B cell (primary cell): ENCODE measurements at regions not wholly inside any gene's neighbourhood (a gene's known extent, or its start where the extent isn't known, plus 50 kb on each side); places are given as distances from the start of the nearest gene placed in this dataset.

Experiments
- ATAC-seq: fragments of 200-7000 bp; cut with Tn5 transposase; one replicate; pipeline ENCODE4 v1.10.0; 2021; ENCODE audit warnings: low read depth, mild to moderate bottlenecking, moderate number of reproducible peaks, moderate library complexity
- CTCF ChIA-PET: fragments of 350-600 bp; sonication (Branson Sonifier 250); formaldehyde crosslinking; loops from one replicate; lab custom pipeline; 2021; ENCODE audit warnings: antibody characterized with exemption, inconsistent platforms; lab: Charles Lee
- POLR2A ChIA-PET: fragments of 350-600 bp; sonication (Branson Sonifier 250); formaldehyde crosslinking; loops from one replicate; lab custom pipeline; 2021; ENCODE audit warnings: antibody characterized with exemption; lab: Charles Lee
- DNase-seq: peaks from one replicate; pipeline ENCODE4 v3.0.0; 2013
- H2AFZ ChIP-seq: 2 replicates; pipeline ENCODE4 v1.6.1; 2012; ENCODE audit warnings: mild to moderate bottlenecking, low read depth, low read length; ENCODE audit not compliant: insufficient read depth, poor library complexity, severe bottlenecking
- H3K27ac ChIP-seq, 2 donors: 1 replicate in 1 of 2; 2 replicates in 1 of 2; pipeline ENCODE4 v1.5.1; 2012 to 2013; ENCODE audit warnings: low read length in 2 of 2, mild to moderate bottlenecking in 2 of 2, moderate library complexity in 1 of 2
- H3K27me3 ChIP-seq, 4 experiments: fragments of 200-600 bp in 1 of 4; sonication (generic) in 1 of 4; replicated peaks in 1 of 4; 1 replicate in 2 of 4; 2 replicates in 2 of 4; pipeline versions ENCODE4 v1.6.1 to v1.7.0; 2013 to 2016; ENCODE audit warnings: low read length in 3 of 4, mild to moderate bottlenecking in 2 of 4, mixed read lengths in 1 of 4, moderate library complexity in 1 of 4; ENCODE audit not compliant: insufficient read depth in 4 of 4, control insufficient read depth in 3 of 4; ENCODE audit errors: control extremely low read depth in 1 of 4
- H3K36me3 ChIP-seq, 2 experiments: replicated peaks in 1 of 2; 1 replicate in 1 of 2; 2 replicates in 1 of 2; pipeline versions ENCODE4 v1.6.1 to v1.7.1; 2013; ENCODE audit warnings: low read length in 1 of 2; ENCODE audit not compliant: insufficient read depth in 2 of 2, control insufficient read depth in 1 of 2; ENCODE audit errors: control extremely low read depth in 1 of 2, extremely low read depth in 1 of 2
- H3K4me1 ChIP-seq, 2 donors: fragments of 200-600 bp in 1 of 2; sonication (generic) in 1 of 2; 1 replicate in 1 of 2; 2 replicates in 1 of 2; pipeline versions ENCODE4 v1.5.1 to v1.6.1; 2013 to 2017; ENCODE audit warnings: low read length in 2 of 2; ENCODE audit not compliant: control insufficient read depth in 2 of 2, insufficient read depth in 2 of 2
- H3K4me2 ChIP-seq: replicated peaks from 2 replicates; pipeline ENCODE3; 2012; ENCODE audit warnings: mild to moderate bottlenecking, low read depth, low read length; ENCODE audit not compliant: poor library complexity, severe bottlenecking
- H3K4me3 ChIP-seq, 5 experiments: fragments of 200-600 bp in 1 of 5; sonication (generic) in 1 of 5; 1 replicate in 3 of 5; 2 replicates in 2 of 5; pipeline versions ENCODE4 v1.5.1 to v1.7.0; 2011 to 2016; ENCODE audit warnings: low read length in 4 of 5, mild to moderate bottlenecking in 4 of 5, low read depth in 2 of 5, control low read depth in 1 of 5, moderate library complexity in 1 of 5; ENCODE audit not compliant: insufficient read depth in 1 of 5; ENCODE audit errors: control extremely low read depth in 1 of 5, extremely low read depth in 1 of 5
- H3K79me2 ChIP-seq: fragments of 200-600 bp; sonication (generic); one replicate; pipeline ENCODE4 v1.6.0; 2016; ENCODE audit warnings: low read length; ENCODE audit not compliant: control insufficient read depth, insufficient read depth
- H3K9ac ChIP-seq: fragments of 200-600 bp; sonication (generic); 2 replicates; pipeline ENCODE4 v1.6.1; 2017; ENCODE audit warnings: mild to moderate bottlenecking, low read length, moderate library complexity
- H3K9me3 ChIP-seq, 3 donors: one replicate each; pipeline versions ENCODE4 v1.6.1 to v1.7.1; 2013; ENCODE audit warnings: low read length in 2 of 3; ENCODE audit not compliant: control insufficient read depth in 2 of 3, insufficient read depth in 1 of 3; ENCODE audit errors: control extremely low read depth in 1 of 3
- H4K20me1 ChIP-seq: 2 replicates; pipeline ENCODE4 v1.6.0; 2012; ENCODE audit warnings: mild to moderate bottlenecking, low read length; ENCODE audit not compliant: insufficient read depth, control insufficient read depth, poor library complexity, severe bottlenecking
- H3K27ac Mint-ChIP-seq: one replicate; pipeline ENCODE4 v1.8.0; 2021; ENCODE audit warnings: mixed read lengths
- H3K27me3 Mint-ChIP-seq: one replicate; pipeline ENCODE4 v1.8.0; 2021; ENCODE audit warnings: mixed read lengths
- H3K4me1 Mint-ChIP-seq: one replicate; pipeline ENCODE4 v1.8.0; 2021; ENCODE audit warnings: mixed read lengths
- H3K4me3 Mint-ChIP-seq: one replicate; pipeline ENCODE4 v1.8.0; 2021; ENCODE audit warnings: mixed read lengths
- H3K9me3 Mint-ChIP-seq: one replicate; pipeline ENCODE4 v1.8.0; 2022; ENCODE audit warnings: mixed read lengths; ENCODE audit not compliant: insufficient read depth
- EZH2 ChIP-seq: IDR thresholded peaks from 2 replicates; pipeline ENCODE4 v1.6.1; 2012; ENCODE audit warnings: borderline replicate concordance, low read depth, mild to moderate bottlenecking, moderate library complexity, low read length; ENCODE audit not compliant: insufficient read depth, poor library complexity, severe bottlenecking
- WGBS: methylation state at CpG from one replicate; pipeline ENCODE4 v1.1.5; 2013; ENCODE audit warnings: missing lambda C conversion rate; ENCODE audit not compliant: insufficient coverage; 5-methylcytosine and 5-hydroxymethylcytosine counted together
- intact Hi-C: fragments of 100-400 bp; cut with micrococcal nuclease; formaldehyde crosslinking; loops from one replicate; pipeline ENCODE4 v1.10.0; 2022
- TF ChIP-seq, protein P1 (sequence below): fragments of 200-600 bp; IDR thresholded peaks from one replicate; pipeline ENCODE4 v1.8.0; 2022; ENCODE audit warnings: antibody characterized with exemption, mild to moderate bottlenecking

DNA sequence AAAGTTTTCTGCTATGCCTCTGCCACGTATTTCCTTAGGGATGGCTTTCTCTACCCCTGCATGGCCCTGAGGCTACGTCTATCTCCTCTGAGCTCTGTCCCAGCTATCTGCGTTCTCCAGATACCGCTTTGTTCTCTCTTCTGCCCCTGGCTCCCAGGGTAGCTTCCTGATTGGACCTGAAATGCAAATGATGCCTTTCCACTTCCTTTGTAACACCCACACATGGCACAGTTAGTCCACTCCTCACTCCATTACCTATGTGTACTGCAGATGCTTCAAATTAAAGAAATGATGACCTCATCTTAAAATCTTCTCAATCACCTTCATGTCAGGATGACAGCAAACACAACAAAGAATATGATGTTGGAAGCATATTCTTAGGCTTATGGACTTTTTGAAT is 138.6 kb upstream of the POGK start:
- TF ChIP-seq, protein P1, sequence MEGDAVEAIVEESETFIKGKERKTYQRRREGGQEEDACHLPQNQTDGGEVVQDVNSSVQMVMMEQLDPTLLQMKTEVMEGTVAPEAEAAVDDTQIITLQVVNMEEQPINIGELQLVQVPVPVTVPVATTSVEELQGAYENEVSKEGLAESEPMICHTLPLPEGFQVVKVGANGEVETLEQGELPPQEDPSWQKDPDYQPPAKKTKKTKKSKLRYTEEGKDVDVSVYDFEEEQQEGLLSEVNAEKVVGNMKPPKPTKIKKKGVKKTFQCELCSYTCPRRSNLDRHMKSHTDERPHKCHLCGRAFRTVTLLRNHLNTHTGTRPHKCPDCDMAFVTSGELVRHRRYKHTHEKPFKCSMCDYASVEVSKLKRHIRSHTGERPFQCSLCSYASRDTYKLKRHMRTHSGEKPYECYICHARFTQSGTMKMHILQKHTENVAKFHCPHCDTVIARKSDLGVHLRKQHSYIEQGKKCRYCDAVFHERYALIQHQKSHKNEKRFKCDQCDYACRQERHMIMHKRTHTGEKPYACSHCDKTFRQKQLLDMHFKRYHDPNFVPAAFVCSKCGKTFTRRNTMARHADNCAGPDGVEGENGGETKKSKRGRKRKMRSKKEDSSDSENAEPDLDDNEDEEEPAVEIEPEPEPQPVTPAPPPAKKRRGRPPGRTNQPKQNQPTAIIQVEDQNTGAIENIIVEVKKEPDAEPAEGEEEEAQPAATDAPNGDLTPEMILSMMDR: no peak
- no peak for TF ChIP-seq EZH2
- H3K9ac ChIP-seq: no peak overlapping the region
- H3K4me1 ChIP-seq: no peaks in the 10 kb centered on the region
- H3K27me3 ChIP-seq: peaks cover 0 to 5% (median 0%) of the 10 kb centered on the region in 4 experiments
- POLR2A ChIA-PET: no interaction called here
- no peak overlapping the region for H3K4me3 ChIP-seq
- Mint-ChIP-seq H3K4me3 (no peak overlapping the region), H3K27ac (no peak overlapping the region), H3K9me3 (no peaks in the 10 kb centered on the region), H3K27me3 (peaks cover 15% of the 10 kb centered on the region), H3K4me1 (no peaks in the 10 kb centered on the region)
- H4K20me1 ChIP-seq: no peaks in the 10 kb centered on the region
- H3K4me2 ChIP-seq: no peak overlapping the region
- H3K79me2 ChIP-seq: no peaks in the 10 kb centered on the region
- H3K9me3 ChIP-seq: no peaks in the 10 kb centered on the region
- CTCF ChIA-PET: no interaction called here
- intact Hi-C loops: no loop called here
- no peak overlapping the region for H2AFZ ChIP-seq
- ATAC-seq (no peak), DNase-seq (no peak)
- 91% methylated on average over 4 of the region's 4 CpGs for WGBS
- no peaks in the 10 kb centered on the region for H3K36me3 ChIP-seq
- H3K27ac ChIP-seq: no peak overlapping the region

DNA sequence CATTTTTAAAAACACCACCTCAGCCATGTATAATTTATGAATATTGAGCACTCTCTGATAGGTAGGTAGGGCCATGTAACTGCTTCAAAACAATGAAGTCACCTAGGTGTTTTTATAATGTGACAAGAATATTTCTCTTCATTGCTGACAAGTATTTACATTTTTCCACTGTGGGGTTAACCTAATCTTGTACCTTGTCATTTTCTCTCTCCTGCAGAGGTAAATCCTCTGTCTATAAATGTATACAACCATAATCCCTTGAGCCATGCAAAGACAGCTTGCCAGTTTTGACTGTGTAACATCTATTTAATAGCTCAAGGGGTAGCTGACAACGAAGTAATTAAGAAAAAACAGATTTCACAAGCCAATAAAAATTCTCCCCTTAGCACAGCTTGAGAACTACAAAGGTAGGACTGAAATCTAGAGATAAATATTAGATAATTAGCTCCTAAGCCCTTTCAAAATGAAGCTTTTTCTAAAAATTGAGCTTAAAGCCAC is 137.6 kb upstream of the POGK start:
- H3K4me1 Mint-ChIP-seq: no peaks in the 10 kb centered on the region
- no peaks in the 10 kb centered on the region for H3K79me2 ChIP-seq
- intact Hi-C loops: no loop called here
- no peaks in the 10 kb centered on the region for H3K9me3 ChIP-seq
- no peak overlapping the region for H3K27ac ChIP-seq
- peaks cover 0 to 5% (median 0%) of the 10 kb centered on the region in 4 experiments for H3K27me3 ChIP-seq
- WGBS: no CpG with 5 or more reads among the region's 1 CpG
- H2AFZ ChIP-seq: no peak overlapping the region
- no peaks in the 10 kb centered on the region for H3K36me3 ChIP-seq
- H3K9me3 Mint-ChIP-seq: no peaks in the 10 kb centered on the region
- CTCF ChIA-PET: no interaction called here
- TF ChIP-seq, protein P1: no peak
- TF ChIP-seq EZH2: no peak
- H3K4me3 Mint-ChIP-seq: no peak overlapping the region
- no peak overlapping the region for H3K4me2 ChIP-seq
- peaks cover 15% of the 10 kb centered on the region for H3K27me3 Mint-ChIP-seq
- ATAC-seq: no peak
- DNase-seq: no peak
- no peak overlapping the region for H3K9ac ChIP-seq
- H3K4me1 ChIP-seq: no peaks in the 10 kb centered on the region
- H4K20me1 ChIP-seq: no peaks in the 10 kb centered on the region
- POLR2A ChIA-PET: no interaction called here
- H3K27ac Mint-ChIP-seq: no peak overlapping the region
- H3K4me3 ChIP-seq: no peak overlapping the region
